K562 (cell line): ENCODE measurements at regions not wholly inside any gene's neighbourhood (a gene's known extent, or its start where the extent isn't known, plus 50 kb on each side); places are given as distances from the start of the nearest gene placed in this dataset.
A peak's percentile ranks its signal among the peaks of the same experiment; 100 is the strongest.

Source experiments
- ATAC-seq: fragments of 200-7000 bp; cut with Tn5 transposase; 3 replicates; pipeline ENCODE4 v1.9.1; 2020; ENCODE audit warnings: moderate library complexity
- BruUV-seq: library from RNA; stranded (reverse); fragments of 400-500 nt; replicated peaks from 2 replicates; lab custom pipeline; 2021; lab: Mats Ljungman, UMichigan
- CTCF ChIA-PET: fragments of 300-600 bp; formaldehyde crosslinking; extraction: SDS; loops from one replicate; lab custom pipeline; 2021; ENCODE audit warnings: low intra/inter-chr PET ratio; lab: Yijun Ruan, JAX
- POLR2A ChIA-PET: fragments of 300-600, 350-650 bp; sonication (Branson Sonifier 250); formaldehyde crosslinking; extraction: SDS; loops from one replicate; lab custom pipeline; 2021; ENCODE audit warnings: antibody characterized with exemption, inconsistent platforms; lab: Yijun Ruan, JAX
- DNase-seq, 4 experiments: peaks; one replicate each; pipeline versions ENCODE4 v3.0.0 to v3.0.0-alpha.2; 2011 to 2018; ENCODE audit warnings: low spot score in 3 of 4, mixed read lengths in 3 of 4; ENCODE audit errors: extremely low read depth in 1 of 4
- FAIRE-seq: peaks from 2 replicates; lab custom pipeline; 2011; peaks lifted over from hg19 to GRCh38; lab: Jason Lieb, UNC
- H2AFZ ChIP-seq: 2 replicates; pipeline ENCODE4 v1.6.0; 2011; ENCODE audit warnings: low read depth, low read length, control low read depth, inconsistent platforms
- H3K27ac ChIP-seq: fragments of 200-600 bp; 3 replicates; pipeline ENCODE4 v1.8.0; 2011; ENCODE audit warnings: low read depth, mild to moderate bottlenecking, control low read depth, inconsistent platforms, low read length, moderate library complexity, mixed read lengths; ENCODE audit errors: extremely low read depth
- H3K27me3 ChIP-seq, 2 experiments: fragments of 300-600 bp in 1 of 2; 2 replicates in 1 of 2; 3 replicates in 1 of 2; pipeline versions ENCODE4 v1.6.0 to v1.8.0; 2011; ENCODE audit warnings: inconsistent platforms in 2 of 2, low read length in 2 of 2, mild to moderate bottlenecking in 1 of 2, mixed read lengths in 1 of 2, moderate library complexity in 1 of 2; ENCODE audit not compliant: control insufficient read depth in 2 of 2, insufficient read depth in 2 of 2
- H3K36me3 ChIP-seq: fragments of 300-600 bp; 3 replicates; pipeline ENCODE4 v1.8.0; 2011; ENCODE audit warnings: mild to moderate bottlenecking, low read length, inconsistent platforms; ENCODE audit not compliant: control insufficient read depth, insufficient read depth
- H3K4me1 ChIP-seq, 2 experiments: fragments of 200-600 bp in 1 of 2; replicated peaks in 1 of 2; 2 replicates in 1 of 2; 3 replicates in 1 of 2; pipeline versions ENCODE4 v1.5.1 to v1.8.0; 2011; ENCODE audit warnings: inconsistent platforms in 2 of 2, low read length in 2 of 2, mild to moderate bottlenecking in 1 of 2, mixed read lengths in 1 of 2, moderate library complexity in 1 of 2; ENCODE audit not compliant: control insufficient read depth in 2 of 2, insufficient read depth in 2 of 2
- H3K4me2 ChIP-seq: 2 replicates; pipeline ENCODE4 v1.6.1; 2011; ENCODE audit warnings: low read length, control low read depth, inconsistent platforms, mixed read lengths; ENCODE audit not compliant: insufficient read depth
- H3K4me3 ChIP-seq: fragments of 200-600 bp; sonication (generic), shearing (Covaris generic); 2 replicates; pipeline ENCODE4 v1.5.1; 2016; ENCODE audit warnings: control low read depth, inconsistent platforms
- H3K79me2 ChIP-seq: fragments of 200-600 bp; 3 replicates; pipeline ENCODE4 v1.8.0; 2011; ENCODE audit warnings: low read length, inconsistent platforms; ENCODE audit not compliant: control insufficient read depth, insufficient read depth
- H3K9ac ChIP-seq, 2 experiments: 2 replicates each; pipeline versions ENCODE4 v1.6.0 to v1.6.1; 2011; ENCODE audit warnings: low read depth in 2 of 2, low read length in 2 of 2, control low read depth in 1 of 2, inconsistent platforms in 1 of 2, mild to moderate bottlenecking in 1 of 2, mixed read lengths in 1 of 2; ENCODE audit not compliant: insufficient read depth in 1 of 2
- H3K9me1 ChIP-seq: one replicate; pipeline ENCODE4 v1.6.0; 2011; ENCODE audit warnings: inconsistent platforms, mild to moderate bottlenecking, low read length, moderate library complexity; ENCODE audit not compliant: control insufficient read depth, insufficient read depth
- H3K9me3 ChIP-seq: replicated peaks from 2 replicates; pipeline ENCODE4 v1.5.1; 2011; ENCODE audit warnings: low read depth, low read length, inconsistent platforms; ENCODE audit not compliant: control insufficient read depth, insufficient read depth
- H4K20me1 ChIP-seq: replicated peaks from 2 replicates; pipeline ENCODE4 v1.6.1; 2011; ENCODE audit warnings: low read length, inconsistent platforms, mixed read lengths; ENCODE audit not compliant: control insufficient read depth, insufficient read depth
- ATF4 ChIP-seq: fragments of 450-650 bp; formaldehyde crosslinking; IDR thresholded peaks from 2 replicates; pipeline ENCODE4 v1.4.0; 2022; ENCODE audit warnings: mild to moderate bottlenecking, moderate library complexity
- BRF1 ChIP-seq: IDR thresholded peaks from 3 replicates; pipeline ENCODE4 v1.6.1; 2011; ENCODE audit warnings: borderline replicate concordance, mild to moderate bottlenecking; ENCODE audit not compliant: insufficient read length; ENCODE audit errors: extremely low read depth
- CTCF ChIP-seq, 3 experiments: IDR thresholded peaks in 2 of 3; conservative IDR thresholded peaks in 1 of 3; 2 replicates each; pipeline ENCODE4 v1.5.1; 2011 to 2012; ENCODE audit warnings: low read length in 3 of 3, mild to moderate bottlenecking in 3 of 3, control low read depth in 2 of 3, improper control_type of control experiment in 1 of 3, inconsistent platforms in 1 of 3, low read depth in 1 of 3, mixed read lengths in 1 of 3, moderate library complexity in 1 of 3; ENCODE audit not compliant: insufficient read depth in 2 of 3
- HMBOX1 ChIP-seq: sonication (generic); IDR thresholded peaks from 2 replicates; pipeline ENCODE4 v1.6.1; 2016
- NFXL1 ChIP-seq: fragments of 450-650 bp; formaldehyde crosslinking; IDR thresholded peaks from 2 replicates; pipeline ENCODE4 v1.4.0; 2021; ENCODE audit warnings: mild to moderate bottlenecking
- NR4A1 ChIP-seq, 2 experiments: fragments of 250-450 bp in 1 of 2; fragments of 450-650 bp in 1 of 2; sonication (Bioruptor Pico) in 1 of 2; IDR thresholded peaks; 2 replicates each; pipeline versions ENCODE4 v1.4.0 to v1.6.1; 2016 to 2020; ENCODE audit warnings: mild to moderate bottlenecking in 2 of 2, missing compliant biosample characterization in 1 of 2, missing genetic modification characterization in 1 of 2, moderate library complexity in 1 of 2
- NRF1 ChIP-seq, 2 experiments: fragments of 450-650 bp; IDR thresholded peaks in 1 of 2; conservative IDR thresholded peaks in 1 of 2; 2 replicates each; pipeline ENCODE4 v1.6.1; 2014; ENCODE audit warnings: mild to moderate bottlenecking in 2 of 2
- RAD21 ChIP-seq, 2 experiments: fragments of 250-450 bp in 1 of 2; fragments of 450-650 bp in 1 of 2; sonication (Bioruptor Pico) in 1 of 2; formaldehyde crosslinking in 1 of 2; IDR thresholded peaks in 1 of 2; conservative IDR thresholded peaks in 1 of 2; 2 replicates each; pipeline versions ENCODE4 v1.4.0 to v1.8.0; 2020 to 2022; ENCODE audit warnings: mild to moderate bottlenecking in 2 of 2, moderate library complexity in 1 of 2
- RB1 ChIP-seq: fragments of 450-650 bp; IDR thresholded peaks from 2 replicates; pipeline ENCODE4 v1.6.1; 2017; ENCODE audit warnings: low read depth, mild to moderate bottlenecking
- STAT6 ChIP-seq: sonication (generic); formaldehyde crosslinking; IDR thresholded peaks from 2 replicates; pipeline ENCODE4 v1.8.1; 2023; ENCODE audit warnings: mild to moderate bottlenecking, missing genetic modification reagents
- TFAP4 ChIP-seq: sonication (generic); formaldehyde crosslinking; IDR thresholded peaks from 2 replicates; pipeline ENCODE4 v1.8.0; 2022; ENCODE audit warnings: missing genetic modification reagents, mild to moderate bottlenecking, moderate library complexity, borderline replicate concordance
- TRIM24 ChIP-seq, 2 experiments: fragments of 450-650 bp; IDR thresholded peaks; 2 replicates each; pipeline ENCODE4 v1.6.1; 2016
- ZNF134 ChIP-seq: fragments of 250-450 bp; sonication (Bioruptor Pico); conservative IDR thresholded peaks from 2 replicates; pipeline ENCODE4 v1.4.0; 2020
- WGBS: fragments of 100-300 bp; shearing (Covaris generic); methylation state at CpG from one replicate; pipeline ENCODE4 v1.1.6; 2016; ENCODE audit warnings: low coverage, mixed read lengths; ENCODE audit not compliant: insufficient coverage; ENCODE audit errors: missing lambda C conversion rate; 5-methylcytosine and 5-hydroxymethylcytosine counted together
- in situ Hi-C: fragments of 300-500 bp; cut with MboI; formaldehyde crosslinking; loops from 4 replicates; pipeline ENCODE4 v1.15.0; 2018; ENCODE audit warnings: inconsistent platforms, mixed read lengths
- intact Hi-C: fragments of 100-400 bp; cut with micrococcal nuclease; formaldehyde crosslinking; loops from 2 replicates; pipeline ENCODE4 v1.14.2; 2022

- H3K27me3 ChIP-seq = no peaks in the 10 kb centered on the region
- intact Hi-C loops = loop anchor here (2.0 kb wide), 1 partner anchor 189 kb away; no protein-coding TSS in a partner anchor
- H2AFZ ChIP-seq = no peak overlapping the region
- 3% methylated on average over 5 of the region's 6 CpGs for WGBS
- in situ Hi-C loops = no loop called here
- H3K4me2 ChIP-seq = no peak overlapping the region
- no peak overlapping the region for H3K9ac ChIP-seq
- no peaks in the 10 kb centered on the region for H4K20me1 ChIP-seq
- peaks cover 0 to 10% of the 10 kb centered on the region in 2 experiments; a peak in 2 of 5 replicates for H3K4me1 ChIP-seq
- no peak overlapping the region for H3K4me3 ChIP-seq
- POLR2A ChIA-PET = interaction anchor here (1.0 kb wide), 1 partner anchor 171 kb away, joined by 3 read pairs; no protein-coding TSS in a partner anchor
- CTCF ChIA-PET = interaction anchor here (0.7 kb wide), 1 partner anchor 133 kb away, joined by 4 read pairs; no protein-coding TSS in a partner anchor
- DNase-seq (peak; percentile 27 to 65 (median 36)), ATAC-seq (peak; percentile 95), FAIRE-seq (peak; percentile 62)
- no peaks in the 10 kb centered on the region for H3K9me3 ChIP-seq
- H3K9me1 ChIP-seq = no peaks in the 10 kb centered on the region
- BruUV-seq = no TSS peak
- no peaks in the 10 kb centered on the region for H3K79me2 ChIP-seq
- no peaks in the 10 kb centered on the region for H3K36me3 ChIP-seq
- H3K27ac ChIP-seq = no peak overlapping the region
- TF ChIP-seq NRF1 (conservative IDR thresholded peaks at IDR 0.05 in 1 of 2, IDR thresholded peaks at IDR 0.05 in 1 of 2) (no peak), HMBOX1 (no peak), NR4A1 (CRISPR knock-in tag; IDR thresholded peaks at IDR 0.05) (no peak), NR4A1 (tag; IDR thresholded peaks at IDR 0.05) (no peak), RB1 (0 out of 2 replicates have a peak, but pooled peaks have one; percentile 31), ZNF134 (CRISPR knock-in tag) (no peak), TFAP4 (peak; percentile 85), RAD21 (CRISPR knock-in tag; conservative IDR thresholded peaks at IDR 0.05 in 1 of 2, IDR thresholded peaks at IDR 0.05 in 1 of 2) (peak; percentile 43 to 78), ATF4 (CRISPR knock-in tag) (no peak), BRF1 (no peak), CTCF (IDR thresholded peaks at IDR 0.05 in 2 of 3, conservative IDR thresholded peaks at IDR 0.05 in 1 of 3; ENCODE audit: insufficient read depth in 2 of 3, low read depth in 1 of 3, low read length in 3 of 3) (peak; percentile 66 to 72 (median 72)), TRIM24 (IDR thresholded peaks at IDR 0.05) (no peak), NFXL1 (CRISPR knock-in tag) (no peak), STAT6 (CRISPR knock-in tag) (no peak)
Measured at GRCh38 chrX:47751670-47752069, 85.0 kb upstream of the ZNF81 start.
